B cell (primary cell): ENCODE measurements at regions not wholly inside any gene's neighbourhood (a gene's known extent, or its start where the extent isn't known, plus 50 kb on each side); places are given as distances from the start of the nearest gene placed in this dataset.
"Not testable (repeated sequence)": the region's sequence is repeated elsewhere in the genome, so short reads cannot be mapped to it uniquely, and the experiment has no call there.

Experiments used
- CTCF ChIP-seq: fragments of 200-600 bp; IDR thresholded peaks from one replicate; pipeline ENCODE4 v1.8.0; 2022; ENCODE audit warnings: antibody characterized with exemption, mild to moderate bottlenecking
- EZH2 ChIP-seq: IDR thresholded peaks from 2 replicates; pipeline ENCODE4 v1.6.1; 2012; ENCODE audit warnings: borderline replicate concordance, low read depth, mild to moderate bottlenecking, moderate library complexity, low read length; ENCODE audit not compliant: insufficient read depth, poor library complexity, severe bottlenecking

GRCh38 chr5:62255551-62255950, 50.5 kb upstream of the KIF2A start:
- not testable (repeated sequence) for TF ChIP-seq CTCF, EZH2
